HG02973 (cell line): ENCODE measurements at regions not wholly inside any gene's neighbourhood (a gene's known extent, or its start where the extent isn't known, plus 50 kb on each side); places are given as distances from the start of the nearest gene placed in this dataset.

Experiments used
- ATAC-seq: cut with Tn5 transposase; IDR thresholded peaks from one replicate; pipeline ENCODE4 v1.9.1; 2021; ENCODE audit warnings: moderate library complexity; ENCODE audit not compliant: unreplicated experiment

DNA sequence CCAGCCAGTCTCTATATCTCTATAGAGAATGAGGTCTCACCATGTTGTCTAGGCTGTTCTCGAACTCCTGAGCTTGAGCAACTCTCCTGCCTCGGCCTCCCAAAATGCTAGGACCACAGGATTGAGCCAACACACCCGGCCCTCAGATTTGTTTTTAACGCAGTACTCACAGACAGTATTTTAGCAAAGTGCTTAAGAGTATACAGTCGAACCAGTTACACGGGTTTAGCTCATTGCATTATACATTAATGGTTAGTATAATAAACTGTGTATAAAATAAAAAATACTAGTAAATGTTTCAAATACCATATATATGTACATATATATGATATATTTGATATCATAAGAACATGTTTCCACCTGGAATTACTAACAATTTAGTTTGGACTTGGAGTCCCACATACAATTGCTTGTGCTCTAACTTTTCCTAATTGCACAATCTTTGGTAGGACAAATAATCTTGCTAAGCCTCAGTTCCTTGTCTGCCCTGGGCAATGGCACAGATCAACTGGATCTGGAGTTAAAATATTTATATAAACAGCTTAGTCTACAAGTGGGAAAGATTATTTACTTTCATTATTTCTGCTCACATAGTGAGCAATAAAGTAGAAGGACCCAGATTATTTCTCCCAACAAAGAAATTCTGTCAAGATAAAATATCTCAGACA lies 508.9 kb upstream of the LRATD1 start:
- no peak for ATAC-seq

DNA sequence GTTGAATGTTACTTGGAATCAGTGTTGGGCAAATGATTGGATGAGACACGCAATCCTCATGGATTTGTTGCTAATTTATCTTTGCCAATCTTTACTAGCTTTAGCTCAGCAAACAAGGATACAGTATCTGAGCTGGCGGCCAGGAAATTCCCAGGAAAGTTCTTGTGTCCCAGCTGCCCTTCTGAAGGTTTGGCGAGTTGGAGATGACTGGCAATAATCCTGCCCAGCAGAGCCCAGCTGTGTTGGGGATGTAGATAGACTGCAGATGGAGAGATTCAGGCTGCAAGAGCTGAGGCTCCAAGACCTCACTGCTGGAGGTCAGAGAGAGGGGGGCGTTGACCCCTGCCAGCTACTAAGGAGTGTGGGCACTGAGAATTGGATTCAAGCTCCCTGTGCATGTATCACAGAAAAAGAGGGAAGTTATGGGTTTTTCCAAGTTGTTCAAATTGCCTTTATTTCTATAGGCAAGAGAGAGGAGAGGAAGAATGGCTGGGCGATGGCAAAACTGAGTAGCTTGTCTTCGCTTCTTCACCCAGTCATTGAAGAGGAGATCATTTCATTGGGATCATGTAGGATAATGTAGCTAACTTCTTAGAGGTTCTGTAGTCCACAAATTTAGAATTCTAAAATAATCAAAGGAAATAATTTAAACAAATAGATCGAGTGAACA lies 506.8 kb upstream of the LRATD1 start:
- ATAC-seq: no peak

DNA sequence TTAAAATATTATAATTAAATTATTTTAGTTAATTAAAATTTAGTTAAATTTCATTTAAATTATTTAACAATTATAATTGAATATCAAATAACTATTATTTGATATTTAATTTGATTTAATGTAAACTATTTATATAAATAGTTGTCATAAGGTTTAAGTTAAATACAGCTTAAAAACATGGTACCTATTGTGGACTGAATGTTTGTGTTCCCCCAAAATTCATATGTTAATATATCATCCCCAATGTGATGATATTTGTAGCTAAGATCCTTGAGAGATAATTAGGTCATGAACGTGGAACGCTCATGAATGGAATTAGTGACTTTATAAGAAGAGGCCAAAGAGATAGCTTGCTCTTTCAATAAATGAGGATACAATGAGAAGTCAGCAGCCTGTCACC lies 505.7 kb upstream of the LRATD1 start:
- ATAC-seq: no peak

DNA sequence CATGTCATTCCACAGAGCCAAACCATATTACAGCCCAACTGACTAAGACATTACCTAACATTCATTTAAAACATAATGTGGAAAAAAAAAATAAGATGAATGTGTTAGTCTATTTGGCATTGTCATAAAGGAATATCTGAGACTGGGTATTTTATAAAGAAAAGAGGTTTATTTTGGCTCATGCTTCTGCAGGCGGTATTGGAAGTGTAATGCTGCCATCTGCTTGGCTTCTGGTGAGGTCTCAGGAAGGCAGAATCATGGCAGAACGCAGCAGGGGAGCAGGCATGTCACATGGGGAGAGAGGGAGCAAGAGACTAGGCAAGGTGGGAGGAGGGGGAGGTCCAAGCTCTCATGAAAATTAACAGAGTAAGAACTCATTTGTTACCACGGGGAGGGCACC lies 504.8 kb upstream of the LRATD1 start:
- no peak for ATAC-seq

DNA sequence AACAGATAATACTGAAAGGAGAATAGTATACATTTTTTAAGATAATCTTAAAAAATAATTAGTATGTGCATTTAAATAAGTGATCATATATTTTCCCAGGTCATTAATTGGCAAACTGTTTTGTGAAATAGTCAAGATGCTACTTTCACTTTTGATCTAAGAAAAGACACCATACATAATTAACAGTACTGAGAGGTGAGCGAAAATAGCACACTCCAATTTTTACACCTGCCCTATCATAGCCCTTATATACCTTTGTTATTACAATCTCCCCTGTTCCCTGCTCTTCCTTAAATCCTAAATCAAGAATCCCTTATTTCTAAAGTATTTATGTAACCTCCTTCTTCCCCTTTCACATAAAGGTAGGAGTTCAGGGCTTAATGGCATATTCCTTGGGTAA lies 500.1 kb upstream of the LRATD1 start:
- ATAC-seq: no peak

DNA sequence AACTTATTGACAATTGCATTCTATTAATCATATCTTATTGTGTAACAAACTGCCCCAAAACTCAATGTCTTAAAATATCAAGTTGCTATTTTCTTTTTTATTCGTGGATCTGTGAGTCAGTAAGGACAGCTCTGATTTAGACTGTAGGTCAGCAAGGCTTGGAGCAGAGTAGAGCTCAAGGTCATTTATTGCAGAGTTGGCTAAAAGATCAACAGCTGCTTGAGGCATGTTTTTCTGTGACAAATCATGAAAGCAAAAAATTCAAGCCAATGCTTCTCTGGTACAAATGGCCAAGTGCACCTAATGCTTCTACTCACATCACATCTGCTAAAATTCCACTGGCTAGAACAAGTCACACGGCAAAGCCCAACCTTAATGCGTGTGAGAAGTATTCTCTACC lies 497.7 kb upstream of the LRATD1 start:
- ATAC-seq: no peak

DNA sequence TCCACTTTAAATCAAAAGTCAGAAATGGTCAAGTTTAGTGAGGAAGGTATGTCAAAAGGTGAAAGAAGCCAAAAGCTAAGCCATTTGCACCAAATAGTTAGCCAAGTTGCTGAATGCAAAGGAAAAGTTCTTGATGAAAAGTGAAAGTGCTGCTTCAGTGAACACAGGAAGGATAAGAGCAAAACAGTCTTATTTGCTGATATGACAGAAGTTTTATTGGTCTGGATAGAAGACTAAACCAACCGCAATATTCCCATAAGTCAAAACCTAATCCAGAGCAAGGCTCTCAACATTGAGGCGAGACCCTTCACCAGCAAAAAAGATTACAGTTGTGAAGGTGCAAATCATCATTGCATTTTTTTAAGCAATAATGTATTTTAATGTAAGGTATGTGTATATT lies 496.5 kb upstream of the LRATD1 start:
- ATAC-seq: no peak

DNA sequence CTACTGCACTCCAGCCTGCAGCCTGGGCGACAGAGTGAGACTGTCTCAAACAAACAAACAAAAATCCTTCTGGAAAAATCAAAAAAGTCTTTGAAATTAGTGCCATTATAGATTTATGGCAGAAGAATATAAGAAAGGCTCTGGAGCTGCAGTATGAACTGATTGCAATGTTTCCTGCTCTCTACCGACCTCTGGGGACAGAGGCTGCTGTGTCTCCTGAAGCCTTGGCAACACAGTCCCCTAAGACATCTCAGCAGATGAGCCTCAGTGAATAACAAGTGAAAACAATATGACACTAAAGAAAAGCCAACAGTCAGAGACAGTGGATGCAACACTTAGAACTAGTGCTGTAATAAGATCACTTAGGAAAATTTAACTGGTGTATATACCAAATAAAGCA lies 494.9 kb upstream of the LRATD1 start:
- ATAC-seq: no peak

DNA sequence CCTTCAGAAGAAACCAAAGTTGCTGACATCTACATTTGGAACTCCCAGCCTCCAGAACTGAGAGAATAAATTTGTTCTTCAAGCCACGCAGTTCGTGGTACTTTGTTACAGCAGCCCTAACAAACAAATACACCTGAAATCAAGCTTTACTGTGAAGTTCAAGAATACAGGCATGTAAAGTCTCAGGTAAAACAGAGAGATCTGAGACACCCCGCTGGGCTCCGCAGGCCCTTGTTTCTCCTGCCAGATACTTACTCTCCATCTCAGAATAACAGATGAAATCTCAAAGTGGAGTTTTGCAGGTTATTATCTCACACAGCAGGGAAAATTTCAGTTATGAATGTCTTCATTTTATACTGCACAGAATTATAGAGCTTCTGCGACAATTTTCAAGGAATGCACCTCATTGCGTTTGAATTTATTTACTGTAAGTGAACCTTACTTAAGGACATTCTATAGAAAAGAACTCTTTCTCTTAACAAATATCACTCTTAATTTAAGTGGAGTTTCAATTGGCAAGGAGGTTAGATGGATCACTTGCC lies 492.4 kb upstream of the LRATD1 start:
- no peak for ATAC-seq

DNA sequence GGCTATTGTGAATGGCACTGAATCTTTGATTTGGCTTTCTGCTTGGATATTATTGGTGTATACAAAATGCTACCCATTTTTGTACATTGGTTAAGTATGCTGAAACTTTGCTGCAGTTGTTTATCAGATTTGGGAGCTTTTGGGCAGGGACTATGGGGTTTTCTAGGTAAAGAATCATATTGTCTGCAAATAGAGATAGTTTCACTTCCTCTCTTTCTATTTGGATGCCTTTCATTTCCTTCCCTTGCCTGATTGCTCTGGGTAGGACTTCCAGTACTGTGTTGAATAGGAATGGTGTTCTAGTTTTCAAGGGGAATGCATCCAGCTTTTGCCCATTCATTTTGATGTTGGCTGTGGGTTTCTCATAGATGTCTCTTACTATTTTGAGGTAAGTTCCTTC lies 489.1 kb upstream of the LRATD1 start:
- ATAC-seq: no peak

DNA sequence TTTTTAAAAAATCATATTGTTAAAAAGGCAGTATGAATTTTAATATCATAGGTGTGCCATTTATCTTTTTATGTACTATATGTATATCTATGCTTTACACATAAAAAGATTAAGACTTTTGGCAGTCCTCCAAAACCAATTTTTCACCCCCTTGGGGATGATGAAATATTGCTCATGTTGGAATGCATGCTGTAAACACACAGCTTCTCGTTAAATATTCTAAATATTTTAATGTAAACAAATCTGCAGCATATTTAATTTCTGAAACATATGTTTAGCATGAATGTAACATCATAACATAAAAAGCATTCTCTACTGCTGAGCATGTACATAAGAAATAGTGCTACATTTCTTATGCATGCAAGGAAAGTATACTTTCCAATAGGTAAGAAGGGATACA lies 484.3 kb upstream of the LRATD1 start:
- no peak for ATAC-seq

DNA sequence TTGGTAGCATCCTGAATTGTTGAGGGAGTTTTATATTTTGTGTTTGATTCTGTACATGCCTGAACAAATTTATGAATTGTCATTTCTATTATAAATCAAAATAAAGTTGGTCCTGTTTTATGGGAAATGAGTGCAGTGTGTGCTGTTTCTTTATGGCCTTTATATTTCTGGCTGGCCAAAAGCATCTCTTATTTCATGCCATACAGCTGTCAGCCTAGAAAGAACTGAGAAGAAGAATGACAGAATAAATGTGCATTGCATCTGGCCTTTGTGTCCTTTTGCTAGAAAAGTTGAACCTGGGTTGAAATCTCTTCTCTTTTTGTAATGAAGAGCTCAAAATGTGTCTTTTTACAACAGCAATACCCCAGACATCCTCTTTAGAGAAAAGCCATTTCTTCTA lies 474.7 kb upstream of the LRATD1 start:
- no peak for ATAC-seq

DNA sequence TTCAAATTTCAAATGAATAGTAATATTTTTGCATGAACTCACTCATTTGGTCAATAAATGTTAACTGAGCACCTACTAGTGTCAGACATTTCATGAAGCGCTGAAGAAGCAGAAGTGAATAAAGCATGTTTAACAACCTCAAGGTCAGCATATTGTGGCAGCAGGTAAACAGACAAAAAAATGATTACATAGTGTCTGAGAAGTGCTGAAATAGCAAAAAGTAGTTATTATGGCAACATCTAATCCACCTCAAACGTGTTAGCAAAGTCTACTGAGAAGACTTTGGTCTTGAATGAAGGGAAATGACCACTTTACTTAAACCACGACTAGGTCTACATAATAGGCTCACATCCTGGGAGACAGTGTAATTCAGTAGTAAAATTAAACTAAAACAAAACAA lies 452.2 kb upstream of the LRATD1 start:
- ATAC-seq: no peak

DNA sequence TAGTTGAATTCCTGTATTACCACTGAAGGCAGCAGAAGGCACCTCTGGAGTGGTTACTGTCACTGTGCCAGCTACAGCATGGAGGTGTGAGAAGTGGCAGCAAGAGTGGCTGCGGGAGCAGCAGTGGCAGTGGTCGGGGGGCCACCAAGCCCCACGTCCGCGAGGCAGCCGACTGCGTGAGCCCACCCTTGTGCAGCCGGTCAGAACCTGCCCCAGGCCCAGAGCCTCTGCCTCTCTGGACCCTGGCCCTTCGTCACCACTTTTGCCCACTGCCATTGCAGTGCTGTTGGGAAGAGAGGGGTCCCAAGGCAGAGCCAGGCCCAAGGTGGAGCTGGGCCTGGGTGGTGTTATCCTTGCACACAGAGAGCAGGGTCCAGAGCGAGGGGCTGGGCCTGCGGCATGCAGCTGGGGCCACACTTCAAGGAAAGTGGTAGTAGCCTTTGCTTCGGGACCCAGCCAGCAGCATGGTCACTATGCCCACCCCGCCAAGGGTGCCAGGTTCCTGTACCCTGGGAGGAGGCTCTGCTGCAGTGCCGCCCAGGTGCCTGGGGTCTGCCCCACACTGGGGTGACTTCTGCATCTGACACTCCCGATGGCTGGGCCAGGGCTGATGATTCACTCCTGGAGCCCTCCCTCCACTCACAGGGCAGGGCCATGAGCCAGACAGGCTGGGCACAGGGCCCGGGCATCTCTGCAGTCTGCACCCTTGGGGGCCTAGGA lies 450.1 kb upstream of the LRATD1 start:
- no peak for ATAC-seq

DNA sequence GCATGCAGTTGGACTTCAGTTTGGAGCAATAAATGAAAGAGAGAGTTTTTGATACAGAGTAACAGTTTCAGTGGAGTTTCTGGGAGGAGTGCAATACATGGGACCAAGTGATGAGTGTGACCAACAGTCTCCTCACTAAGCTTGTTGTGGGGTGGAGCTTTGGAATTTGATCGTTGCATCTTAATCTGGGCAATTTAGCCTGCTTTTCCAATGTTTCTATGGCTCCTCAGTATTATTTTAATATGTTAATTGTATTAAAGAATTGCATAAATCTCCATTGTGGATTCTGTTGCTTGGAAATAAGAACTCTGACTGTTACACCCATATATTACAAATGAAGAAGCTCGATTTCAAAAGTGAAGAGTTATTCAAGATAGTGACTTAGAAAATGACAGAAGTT lies 446.6 kb upstream of the LRATD1 start:
- ATAC-seq: no peak

DNA sequence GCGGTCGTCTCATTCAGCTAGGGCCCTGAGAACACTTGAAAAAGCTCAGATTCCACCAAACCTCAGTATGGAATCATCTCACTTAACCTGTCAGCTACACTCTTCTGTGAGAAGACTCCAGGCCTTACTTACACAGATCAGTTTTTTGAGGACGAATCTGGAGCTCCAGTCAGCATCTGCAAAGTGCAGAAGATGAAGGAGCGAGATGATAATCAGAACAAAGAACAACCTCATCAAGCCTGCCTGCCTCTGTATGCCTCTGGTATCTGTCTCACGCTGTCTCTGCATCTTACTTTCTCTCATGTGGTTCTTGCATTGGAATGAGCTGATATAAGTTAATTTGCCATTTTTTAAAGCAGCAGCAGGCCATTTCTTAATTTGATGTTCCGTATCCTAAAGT lies 444.1 kb upstream of the LRATD1 start:
- no peak for ATAC-seq

DNA sequence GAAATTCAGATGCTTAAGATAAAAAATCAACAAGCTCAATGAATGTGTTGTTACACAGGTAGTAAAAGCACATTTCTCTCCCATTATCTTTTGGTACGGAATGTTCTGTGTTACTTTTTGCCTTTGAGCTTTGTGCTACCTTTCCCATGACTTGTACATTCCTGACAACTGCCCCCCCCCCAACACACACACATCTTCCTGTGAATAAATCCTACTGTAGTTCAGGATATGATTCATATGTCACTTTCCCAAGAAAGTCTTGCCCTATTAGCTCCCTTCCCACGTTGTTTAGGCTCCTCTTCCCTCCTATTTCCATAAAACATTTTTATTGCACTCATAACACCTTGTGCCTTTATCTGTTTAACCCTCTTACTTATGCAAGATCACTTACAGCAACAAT lies 442.6 kb upstream of the LRATD1 start:
- ATAC-seq: no peak

DNA sequence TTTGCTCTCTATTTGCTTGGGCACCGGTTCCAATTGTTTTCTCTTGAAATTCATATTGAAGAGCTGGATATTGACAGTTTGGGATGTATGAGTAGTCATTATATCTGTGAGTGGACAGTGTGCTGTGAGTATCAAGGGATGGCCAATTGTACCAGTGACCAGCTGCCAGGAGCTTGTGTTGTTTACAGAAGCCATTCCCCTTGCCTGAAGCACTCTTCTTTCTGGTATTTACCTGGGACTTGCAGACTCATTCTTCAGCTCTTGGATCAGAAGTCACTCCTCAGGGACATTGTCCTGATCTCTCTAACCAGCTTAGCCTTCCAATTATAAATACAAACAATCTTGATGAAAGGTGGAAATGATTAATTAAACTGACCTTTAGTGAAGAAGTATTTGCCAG lies 438.3 kb upstream of the LRATD1 start:
- no peak for ATAC-seq

DNA sequence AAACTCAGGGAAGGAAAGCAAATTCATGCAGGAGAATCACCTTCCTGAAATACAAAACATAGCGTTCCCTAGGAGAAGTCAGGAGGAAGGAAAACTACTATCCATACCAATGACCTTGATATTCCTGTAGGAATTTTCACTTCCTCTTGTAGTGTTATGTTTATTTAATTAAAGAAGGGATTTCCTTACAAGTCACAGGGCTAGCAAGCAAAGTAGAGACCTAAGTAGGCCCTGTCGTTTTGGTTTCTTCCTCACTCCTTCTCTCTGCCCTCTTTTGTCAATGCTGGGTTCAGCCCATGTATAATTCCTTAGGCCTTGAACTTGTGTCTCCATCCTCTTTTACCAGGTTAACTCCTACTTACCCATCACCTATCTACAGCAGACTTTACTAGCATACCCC lies 435.2 kb upstream of the LRATD1 start:
- no peak for ATAC-seq

DNA sequence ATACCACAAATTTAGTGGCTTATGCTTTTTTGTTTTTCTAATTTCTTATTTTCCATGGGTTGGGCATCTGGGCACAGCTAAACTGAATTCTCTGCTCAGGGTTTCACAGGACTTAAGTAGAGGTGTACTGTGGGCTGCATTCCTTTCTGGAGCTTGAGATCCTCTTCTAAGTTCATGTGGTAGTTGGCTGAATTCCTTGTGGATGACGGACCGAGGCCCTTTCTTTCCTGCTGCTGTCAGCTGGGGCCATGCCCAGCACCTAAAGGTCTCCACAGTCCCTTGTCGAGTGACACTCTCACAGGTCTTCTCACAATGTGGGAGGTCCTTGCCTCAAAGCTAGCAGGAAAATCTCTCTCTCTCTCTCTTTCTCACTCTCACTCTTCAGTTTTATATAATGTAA lies 433.5 kb upstream of the LRATD1 start:
- no peak for ATAC-seq

DNA sequence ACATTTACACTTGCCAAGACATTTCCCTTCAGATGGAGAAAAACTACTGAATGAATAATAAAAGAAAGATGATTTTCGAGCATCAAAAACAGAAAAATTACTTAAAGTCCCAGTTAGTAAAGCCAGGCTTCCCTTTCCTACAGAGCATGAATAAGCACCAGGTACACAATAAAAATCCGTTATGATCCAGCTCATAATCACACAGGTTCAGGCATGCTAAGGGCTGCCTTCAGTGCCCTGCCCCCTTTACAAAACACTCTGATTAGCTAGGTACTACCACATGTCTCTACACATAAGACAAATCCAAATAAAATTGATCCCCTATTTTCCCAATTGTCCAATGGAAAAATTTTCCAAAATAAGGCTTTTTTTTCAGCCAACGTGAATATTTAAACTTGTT lies 413.2 kb upstream of the LRATD1 start:
- no peak for ATAC-seq

DNA sequence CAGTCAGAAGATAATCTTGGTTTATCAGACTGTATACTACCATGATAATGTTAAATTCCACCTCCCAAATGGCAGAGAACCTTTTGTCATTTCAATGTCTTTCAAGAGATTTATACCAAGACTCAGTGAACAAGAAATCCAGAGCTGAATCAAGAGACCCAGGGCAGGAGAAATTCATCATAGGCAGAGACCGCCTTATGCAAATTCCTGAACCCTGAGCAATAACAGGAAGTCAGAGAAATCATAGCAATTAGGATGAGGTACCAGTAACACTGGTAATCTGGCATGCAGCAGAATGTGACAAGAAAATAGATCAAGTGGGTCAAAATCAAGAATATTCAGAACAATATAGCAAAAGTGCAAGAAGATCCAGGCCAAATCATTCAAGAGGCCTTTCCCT lies 412.4 kb upstream of the LRATD1 start:
- ATAC-seq: no peak
